H1 (cell line): ENCODE measurements at regions not wholly inside any gene's neighbourhood (a gene's known extent, or its start where the extent isn't known, plus 50 kb on each side); places are given as distances from the start of the nearest gene placed in this dataset.
A peak's percentile ranks its signal among the peaks of the same experiment; 100 is the strongest.

ENCODE experiments used
- CTCF ChIA-PET: fragments of 300-600 bp; sonication (Branson Sonifier 250); formaldehyde crosslinking; loops from one replicate; lab custom pipeline; 2021; ENCODE audit not compliant: partially characterized antibody; lab: Charles Lee
- POLR2A ChIA-PET: fragments of 300-600 bp; sonication (Branson Sonifier 250); formaldehyde crosslinking; loops from one replicate; lab custom pipeline; 2021; ENCODE audit warnings: inconsistent platforms; ENCODE audit not compliant: partially characterized antibody; lab: Charles Lee
- DNase-seq, 2 experiments: peaks; one replicate each; pipeline versions ENCODE4 v3.0.0 to v3.0.0-alpha.2; 2010 to 2022; ENCODE audit warnings: low spot score in 2 of 2, low read depth in 1 of 2, mixed read lengths in 1 of 2
- FAIRE-seq: peaks from 2 replicates; lab custom pipeline; 2011; peaks lifted over from hg19 to GRCh38; lab: Jason Lieb, UNC
- H2AFZ ChIP-seq: 2 replicates; pipeline ENCODE4 v1.8.1; 2012; ENCODE audit warnings: low read length, inconsistent platforms
- H2AK5ac ChIP-seq: 2 replicates; pipeline ENCODE4 v1.6.1; 2013; ENCODE audit warnings: low read depth, low read length
- H2BK120ac ChIP-seq: replicated peaks from 2 replicates; pipeline ENCODE3; 2013; ENCODE audit warnings: low read depth, low read length, inconsistent platforms
- H2BK12ac ChIP-seq: 2 replicates; pipeline ENCODE4 v1.6.1; 2013; ENCODE audit warnings: low read depth, low read length
- H2BK15ac ChIP-seq: 2 replicates; pipeline ENCODE4 v1.6.1; 2013; ENCODE audit warnings: low read length
- H2BK20ac ChIP-seq: 2 replicates; pipeline ENCODE4 v1.6.1; 2013; ENCODE audit warnings: low read length
- H2BK5ac ChIP-seq: 2 replicates; pipeline ENCODE4 v1.6.1; 2013; ENCODE audit warnings: low read depth, low read length
- H3K14ac ChIP-seq: 2 replicates; pipeline ENCODE4 v1.6.1; 2013; ENCODE audit warnings: inconsistent platforms; ENCODE audit not compliant: insufficient read length
- H3K18ac ChIP-seq: 2 replicates; pipeline ENCODE4 v1.6.1; 2013; ENCODE audit warnings: low read length; ENCODE audit errors: extremely low read depth
- H3K23ac ChIP-seq: 2 replicates; pipeline ENCODE4 v1.6.1; 2013; ENCODE audit warnings: inconsistent platforms; ENCODE audit not compliant: insufficient read length
- H3K23me2 ChIP-seq: 2 replicates; pipeline ENCODE4 v1.6.1; 2013; ENCODE audit warnings: low read depth, low read length
- H3K27ac ChIP-seq: 2 replicates; pipeline ENCODE4 v1.6.1; 2011; ENCODE audit warnings: low read depth, low read length, inconsistent platforms
- H3K27me3 ChIP-seq, 4 experiments: replicated peaks in 1 of 4; 1 replicate in 1 of 4; 2 replicates in 3 of 4; pipeline versions ENCODE4 v1.6.1 to v1.8.1; 2011 to 2013; ENCODE audit warnings: low read length in 3 of 4, mild to moderate bottlenecking in 3 of 4, inconsistent platforms in 2 of 4, mixed read lengths in 2 of 4, moderate library complexity in 1 of 4; ENCODE audit not compliant: control insufficient read depth in 3 of 4, insufficient read depth in 3 of 4; ENCODE audit errors: extremely low read depth in 1 of 4
- H3K36me3 ChIP-seq, 4 experiments: 2 replicates each; pipeline versions ENCODE4 v1.6.1 to v1.8.1; 2011 to 2013; ENCODE audit warnings: mild to moderate bottlenecking in 4 of 4, low read length in 3 of 4, moderate library complexity in 2 of 4, control low read depth in 1 of 4, inconsistent platforms in 1 of 4; ENCODE audit not compliant: insufficient read depth in 4 of 4, control insufficient read depth in 2 of 4
- H3K4ac ChIP-seq: replicated peaks from 2 replicates; pipeline ENCODE3; 2013; ENCODE audit warnings: low read length, low read depth, mixed read lengths, inconsistent platforms; ENCODE audit not compliant: insufficient read length
- H3K4me1 ChIP-seq, 4 experiments: replicated peaks in 1 of 4; 1 replicate in 1 of 4; 2 replicates in 3 of 4; pipeline versions ENCODE4 v1.6.1 to v1.8.1; 2011 to 2013; ENCODE audit warnings: low read length in 3 of 4, inconsistent platforms in 2 of 4, mixed read lengths in 1 of 4; ENCODE audit not compliant: insufficient read depth in 4 of 4, control insufficient read depth in 3 of 4
- H3K4me2 ChIP-seq, 2 experiments: 2 replicates each; pipeline versions ENCODE4 v1.6.1 to v1.8.1; 2011 to 2013; ENCODE audit warnings: low read depth in 2 of 2, low read length in 2 of 2, control low read depth in 1 of 2, inconsistent platforms in 1 of 2, mild to moderate bottlenecking in 1 of 2; ENCODE audit not compliant: insufficient read depth in 1 of 2
- H3K4me3 ChIP-seq, 4 experiments: fragments of 200-600, 300-600 bp in 1 of 4; sonication (generic), shearing (Covaris generic), sonication (Bioruptor Twin) in 1 of 4; 2 replicates each; pipeline versions ENCODE4 v1.5.1 to v1.8.1; 2011 to 2016; ENCODE audit warnings: low read length in 4 of 4, low read depth in 3 of 4, control low read depth in 2 of 4, inconsistent platforms in 2 of 4, mild to moderate bottlenecking in 2 of 4, mixed read lengths in 1 of 4, moderate library complexity in 1 of 4; ENCODE audit not compliant: insufficient read depth in 2 of 4; ENCODE audit errors: extremely low read depth in 1 of 4
- H3K56ac ChIP-seq: replicated peaks from 2 replicates; pipeline ENCODE3; 2013; ENCODE audit warnings: low read depth, mild to moderate bottlenecking, mixed read lengths, low read length, inconsistent platforms; ENCODE audit not compliant: insufficient read length
- H3K79me1 ChIP-seq: 2 replicates; pipeline ENCODE4 v1.6.1; 2013; ENCODE audit warnings: low read depth, low read length, control low read depth
- H3K79me2 ChIP-seq, 2 experiments: 2 replicates each; pipeline versions ENCODE4 v1.6.1 to v1.8.1; 2012 to 2013; ENCODE audit warnings: low read length in 2 of 2, mild to moderate bottlenecking in 2 of 2, inconsistent platforms in 1 of 2; ENCODE audit not compliant: insufficient read depth in 2 of 2, control insufficient read depth in 1 of 2
- H3K9ac ChIP-seq, 4 experiments: replicated peaks in 1 of 4; 1 replicate in 1 of 4; 2 replicates in 3 of 4; pipeline versions ENCODE4 v1.6.1 to v1.8.1; 2011 to 2013; ENCODE audit warnings: low read depth in 3 of 4, low read length in 3 of 4, control low read depth in 2 of 4, mild to moderate bottlenecking in 2 of 4, moderate library complexity in 2 of 4, inconsistent platforms in 1 of 4; ENCODE audit errors: extremely low read depth in 1 of 4
- H3K9me3 ChIP-seq, 2 experiments: 2 replicates each; pipeline versions ENCODE4 v1.6.1 to v1.8.1; 2012 to 2013; ENCODE audit warnings: mild to moderate bottlenecking in 2 of 2, moderate library complexity in 2 of 2, control low read depth in 1 of 2, inconsistent platforms in 1 of 2, low read depth in 1 of 2, low read length in 1 of 2, mixed read lengths in 1 of 2; ENCODE audit not compliant: insufficient read depth in 2 of 2
- H4K20me1 ChIP-seq, 2 experiments: replicated peaks in 1 of 2; 2 replicates each; pipeline versions ENCODE3 to v1.8.1; 2011 to 2013; ENCODE audit warnings: inconsistent platforms in 2 of 2, low read length in 2 of 2, mild to moderate bottlenecking in 1 of 2; ENCODE audit not compliant: insufficient read depth in 2 of 2, control insufficient read depth in 1 of 2
- H4K5ac ChIP-seq: 2 replicates; pipeline ENCODE4 v1.6.1; 2013; ENCODE audit warnings: low read length, low read depth, mixed read lengths, inconsistent platforms; ENCODE audit not compliant: insufficient read length
- H4K8ac ChIP-seq: 2 replicates; pipeline ENCODE4 v1.8.0; 2013; ENCODE audit warnings: mild to moderate bottlenecking, moderate library complexity, low read length, inconsistent platforms; ENCODE audit not compliant: insufficient read depth; ENCODE audit errors: extremely low read depth
- H4K91ac ChIP-seq: replicated peaks from 2 replicates; pipeline ENCODE3; 2013; ENCODE audit warnings: low read length, mixed read lengths, inconsistent platforms; ENCODE audit not compliant: insufficient read length
- KDM5A ChIP-seq: fragments of 200-600 bp; IDR thresholded peaks from 2 replicates; pipeline ENCODE4 v1.7.1; 2012; ENCODE audit warnings: mild to moderate bottlenecking, low read length, inconsistent platforms, mixed read lengths
- RAD21 ChIP-seq, 2 experiments: IDR thresholded peaks in 1 of 2; conservative IDR thresholded peaks in 1 of 2; 2 replicates each; pipeline ENCODE4 v1.6.1; 2011; ENCODE audit warnings: low read depth in 2 of 2, low read length in 2 of 2, improper control_type of control experiment in 1 of 2, inconsistent platforms in 1 of 2, mild to moderate bottlenecking in 1 of 2, moderate library complexity in 1 of 2
- WGBS, 2 experiments: shearing (Covaris generic) in 1 of 2; methylation state at CpG; one replicate each; pipeline versions ENCODE4 v1.1.6 to v1.1.7; 2013 to 2015; ENCODE audit warnings: low lambda C conversion rate in 2 of 2, mixed read lengths in 2 of 2, inconsistent platforms in 1 of 2, low coverage in 1 of 2, missing lambda C conversion rate in 1 of 2; ENCODE audit not compliant: insufficient replicate concordance in 2 of 2, insufficient coverage in 1 of 2, insufficient read length in 1 of 2; ENCODE audit errors: extremely low coverage in 1 of 2, missing lambda C conversion rate in 1 of 2; 5-methylcytosine and 5-hydroxymethylcytosine counted together

GRCh38 chr2:4604767-4605166 is 901.4 kb downstream of the DCDC2C start:
- Histone ChIP-seq H3K36me3 (no peaks in the 10 kb centered on the region), H3K27ac (no peak overlapping the region), H3K4ac (no peak overlapping the region), H3K23me2 (no peaks in the 10 kb centered on the region), H3K4me3 (no peak overlapping the region), H4K20me1 (no peaks in the 10 kb centered on the region), H3K9ac (no peak overlapping the region), H2BK20ac (no peak overlapping the region), H2BK15ac (no peak overlapping the region), H2BK5ac (no peak overlapping the region), H3K4me2 (no peak overlapping the region), H3K56ac (no peak overlapping the region), H3K79me2 (no peaks in the 10 kb centered on the region), H3K4me1 (no peaks in the 10 kb centered on the region), H3K79me1 (no peaks in the 10 kb centered on the region), H4K8ac (no peak overlapping the region), H2BK120ac (no peak overlapping the region), H2AFZ (no peak overlapping the region), H3K14ac (no peak overlapping the region), H4K91ac (no peak overlapping the region), H3K18ac (no peak overlapping the region), H3K23ac (no peak overlapping the region), H3K9me3 (no peaks in the 10 kb centered on the region), H4K5ac (no peak overlapping the region), H2BK12ac (no peak overlapping the region), H2AK5ac (no peak overlapping the region), H3K27me3 (no peaks in the 10 kb centered on the region)
- WGBS, 2 experiments = 100% methylated on average over 1 of the region's 1 CpG; no CpG with 5 or more reads in 1 of the 2 experiments
- TF ChIP-seq KDM5A = no peak
- peak; percentile 25 to 53; a peak in 3 of 4 replicates for TF ChIP-seq RAD21 (IDR thresholded peaks at IDR 0.05 in 1 of 2, conservative IDR thresholded peaks at IDR 0.05 in 1 of 2; ENCODE audit: low read depth in 2 of 2, low read length in 2 of 2)
- ChIA-PET POLR2A (no interaction called here), CTCF (no interaction called here)
- FAIRE-seq (no peak), DNase-seq (no peak)
